ENCODE measurements at regions not wholly inside any gene's neighbourhood (a gene's known extent, or its start where the extent isn't known, plus 50 kb on each side); places are given as distances from the start of the nearest gene placed in this dataset.

GRCh38 chr1:36540056-36540455 is 57.3 kb upstream of the CSF3R start:
- intact Hi-C loops (cut with DNase I) = no loop called here
- no peak overlapping the region for H3K27ac ChIP-seq
- H3K36me3 ChIP-seq = no peaks in the 10 kb centered on the region
- no peaks in the 10 kb centered on the region for H3K9me3 ChIP-seq
- TF ChIP-seq POLR2A (IDR thresholded peaks at IDR 0.05) = no peak
- no peaks in the 10 kb centered on the region for H3K27me3 ChIP-seq (replicated peaks; ENCODE audit: insufficient read depth)
- no peaks in the 10 kb centered on the region for H3K4me1 ChIP-seq (replicated peaks)
- no peak for DNase-seq (ENCODE audit: low spot score)
- no peak overlapping the region for H3K4me3 ChIP-seq
- 74% methylated on average over 10 of the region's 10 CpGs for WGBS

GRCh38 chr1:36539526-36539925 is 56.8 kb upstream of the CSF3R start:
- 71% methylated on average over 2 of the region's 2 CpGs for WGBS
- no peak for DNase-seq (ENCODE audit: low spot score)
- intact Hi-C loops (cut with DNase I) = no loop called here

GRCh38 chr1:36537991-36538390 is 55.3 kb upstream of the CSF3R start:
- TF ChIP-seq POLR2A (IDR thresholded peaks at IDR 0.05) = no peak
- TF ChIP-seq POLR2AphosphoS5 (IDR thresholded peaks at IDR 0.05) = no peak
- TF ChIP-seq CTCF (IDR thresholded peaks at IDR 0.05) = no peak
- Histone ChIP-seq H3K4me1 (replicated peaks) (no peaks in the 10 kb centered on the region), H3K36me3 (no peaks in the 10 kb centered on the region), H3K27me3 (replicated peaks; ENCODE audit: insufficient read depth) (no peaks in the 10 kb centered on the region), H3K4me3 (no peak overlapping the region), H3K9me3 (no peaks in the 10 kb centered on the region), H3K27ac (no peak overlapping the region)
- intact Hi-C loops (cut with DNase I) = no loop called here
- 66% methylated on average over 4 of the region's 4 CpGs for WGBS
- DNase-seq (ENCODE audit: low spot score) = no peak

More at GRCh38 chr1:36539526-36539925, 56.8 kb upstream of the CSF3R start:
- H3K4me3 ChIP-seq = no peak overlapping the region
- H3K27me3 ChIP-seq (replicated peaks; ENCODE audit: insufficient read depth) = no peaks in the 10 kb centered on the region
- no peak overlapping the region for H3K27ac ChIP-seq
- no peaks in the 10 kb centered on the region for H3K4me1 ChIP-seq (replicated peaks)
- H3K9me3 ChIP-seq = no peaks in the 10 kb centered on the region
- H3K36me3 ChIP-seq = no peaks in the 10 kb centered on the region
- TF ChIP-seq POLR2A (IDR thresholded peaks at IDR 0.05) = no peak

GRCh38 chr1:36537190-36537768 is 54.6 kb upstream of the CSF3R start:
- Histone ChIP-seq H3K9me3 (no peaks in the 10 kb centered on the region), H3K4me3 (no peak overlapping the region), H3K27me3 (replicated peaks; ENCODE audit: insufficient read depth) (no peaks in the 10 kb centered on the region), H3K36me3 (no peaks in the 10 kb centered on the region), H3K27ac (no peak overlapping the region), H3K4me1 (replicated peaks) (no peaks in the 10 kb centered on the region)
- no peak for DNase-seq (ENCODE audit: low spot score)
- intact Hi-C loops (cut with DNase I) = no loop called here
- TF ChIP-seq POLR2AphosphoS5 (IDR thresholded peaks at IDR 0.05) = no peak
- TF ChIP-seq POLR2A (IDR thresholded peaks at IDR 0.05) = no peak
- TF ChIP-seq CTCF (IDR thresholded peaks at IDR 0.05) = no peak
- 64% methylated on average over 2 of the region's 2 CpGs for WGBS

GRCh38 chr1:36536727-36537126 is 54.0 kb upstream of the CSF3R start:
- H3K4me3 ChIP-seq = no peak overlapping the region
- DNase-seq (ENCODE audit: low spot score) = no peak
- TF ChIP-seq POLR2A (IDR thresholded peaks at IDR 0.05) = no peak
- no peak for TF ChIP-seq POLR2AphosphoS5 (IDR thresholded peaks at IDR 0.05)
- TF ChIP-seq CTCF (IDR thresholded peaks at IDR 0.05) = no peak
- no peaks in the 10 kb centered on the region for H3K27me3 ChIP-seq (replicated peaks; ENCODE audit: insufficient read depth)
- no peak overlapping the region for H3K27ac ChIP-seq
- H3K9me3 ChIP-seq = no peaks in the 10 kb centered on the region
- 87% methylated on average over 1 of the region's 1 CpG for WGBS
- H3K4me1 ChIP-seq (replicated peaks) = no peaks in the 10 kb centered on the region
- intact Hi-C loops (cut with DNase I) = no loop called here
- no peaks in the 10 kb centered on the region for H3K36me3 ChIP-seq

- no peak for TF ChIP-seq CTCF (IDR thresholded peaks at IDR 0.05)
- no peak for TF ChIP-seq POLR2AphosphoS5 (IDR thresholded peaks at IDR 0.05)
- no peak for TF ChIP-seq POLR2A (IDR thresholded peaks at IDR 0.05)
- Histone ChIP-seq H3K4me1 (replicated peaks) (no peaks in the 10 kb centered on the region), H3K36me3 (no peaks in the 10 kb centered on the region), H3K27ac (no peak overlapping the region), H3K9me3 (no peaks in the 10 kb centered on the region), H3K4me3 (no peak overlapping the region), H3K27me3 (replicated peaks; ENCODE audit: insufficient read depth) (peaks cover 2% of the 10 kb centered on the region)
- intact Hi-C loops (cut with DNase I) = no loop called here
- no peak for DNase-seq (ENCODE audit: low spot score)
- WGBS = 80% methylated on average over 12 of the region's 12 CpGs
Observed at GRCh38 chr1:36534711-36535412, 52.1 kb upstream of the CSF3R start.

All from prostate gland (tissue), 2 donors.